ENCODE measurements at regions not wholly inside any gene's neighbourhood (a gene's known extent, or its start where the extent isn't known, plus 50 kb on each side); places are given as distances from the start of the nearest gene placed in this dataset.

GRCh38 chr7:32400676-32401075 lies 89.5 kb downstream of the LSM5 start:
- TF ChIP-seq CTCF (IDR thresholded peaks at IDR 0.05) = no peak
- no peak for TF ChIP-seq ZFX (IDR thresholded peaks at IDR 0.05; ENCODE audit: borderline replicate concordance)

Measured in 22Rv1 (cell line).